Stimulated activated CD4-positive, alpha-beta T cell treated with anti-CD3 and anti-CD28 coated beads, Interleukin-4, amount 100 ng/mL, for 1 hour (primary cell): ENCODE measurements at regions not wholly inside any gene's neighbourhood (a gene's known extent, or its start where the extent isn't known, plus 50 kb on each side); places are given as distances from the start of the nearest gene placed in this dataset.

Experiments used
- DNase-seq: peaks from one replicate; pipeline ENCODE4 v3.0.0-alpha.2; 2020

DNA sequence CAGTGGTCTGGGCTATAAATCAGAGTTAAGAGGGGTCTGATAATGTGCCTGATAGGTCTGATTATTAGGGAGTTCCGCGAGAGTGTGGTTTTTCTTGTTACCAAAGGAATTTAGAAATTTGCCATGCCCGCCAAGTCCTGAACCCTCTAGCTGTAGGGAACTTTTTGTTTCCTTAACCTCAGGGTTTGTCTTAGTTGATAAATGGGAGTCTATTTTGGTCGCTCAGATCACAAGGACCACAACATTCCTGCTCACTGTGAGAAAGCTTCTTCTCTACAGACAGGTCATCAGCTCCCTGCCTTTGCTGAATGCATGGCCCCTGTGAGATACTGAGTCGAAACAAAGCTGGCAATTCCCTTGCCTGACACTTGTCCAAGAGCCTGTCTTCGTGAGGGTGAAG is 497.8 kb downstream of the HS3ST4 start:
- DNase-seq = no peak

DNA sequence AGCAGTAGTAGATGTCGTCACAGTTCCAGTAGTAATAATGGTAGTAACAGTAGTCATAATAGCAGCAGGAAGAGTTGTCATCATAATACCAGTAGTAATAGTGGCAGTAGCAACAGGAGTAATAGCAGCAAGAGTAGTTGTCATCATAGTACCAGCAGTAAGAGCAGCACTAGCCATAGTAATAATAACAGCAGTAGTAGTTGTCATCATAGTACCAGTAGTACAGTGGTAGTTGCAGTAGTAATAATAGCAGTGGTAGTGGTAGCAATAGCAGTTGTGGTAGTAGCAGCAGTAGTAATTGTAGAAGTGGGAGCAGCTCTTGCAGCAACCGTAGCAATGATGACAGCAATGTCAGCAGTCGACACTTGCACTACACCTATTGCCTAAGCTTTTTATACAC is 502.8 kb downstream of the HS3ST4 start:
- DNase-seq = no peak

DNA sequence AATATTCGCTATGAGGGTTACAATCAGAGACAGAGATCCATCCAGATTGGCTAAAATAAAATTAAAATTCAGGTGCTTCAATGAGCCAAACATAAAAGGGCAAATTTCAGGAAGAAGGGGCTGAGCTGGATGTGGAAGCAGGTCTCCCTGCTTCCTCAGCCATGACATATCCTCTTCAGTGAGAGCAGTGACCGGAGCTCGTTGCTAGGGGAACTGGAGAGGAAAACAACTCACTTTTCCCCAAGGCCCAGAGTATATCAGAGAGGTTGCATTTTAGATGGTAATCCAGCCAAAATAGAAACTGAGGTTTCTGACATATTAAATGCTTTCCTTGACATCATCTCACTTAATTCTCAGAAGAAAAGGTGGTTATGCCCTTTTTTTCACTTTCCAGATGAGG is 503.5 kb downstream of the HS3ST4 start:
- DNase-seq = no peak

DNA sequence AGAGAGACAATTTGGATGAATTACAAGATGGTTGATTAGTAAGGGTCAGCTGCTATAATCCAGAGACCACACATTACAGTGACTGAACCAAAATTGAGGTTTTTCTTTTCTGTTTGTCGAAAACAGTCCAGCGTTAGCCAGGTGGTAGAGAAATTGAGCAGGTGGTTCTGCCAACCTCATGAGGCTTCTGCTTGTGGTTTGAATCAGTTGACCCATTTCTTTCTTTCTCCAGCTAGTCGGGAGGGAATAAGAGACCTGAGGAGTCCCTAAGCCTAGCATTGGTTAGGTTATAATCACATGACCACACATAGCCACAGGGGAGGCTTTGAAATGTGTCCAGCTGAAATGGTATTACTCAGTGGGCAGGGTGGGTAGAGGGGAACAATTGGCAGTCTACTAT is 504.6 kb downstream of the HS3ST4 start:
- DNase-seq = no peak

DNA sequence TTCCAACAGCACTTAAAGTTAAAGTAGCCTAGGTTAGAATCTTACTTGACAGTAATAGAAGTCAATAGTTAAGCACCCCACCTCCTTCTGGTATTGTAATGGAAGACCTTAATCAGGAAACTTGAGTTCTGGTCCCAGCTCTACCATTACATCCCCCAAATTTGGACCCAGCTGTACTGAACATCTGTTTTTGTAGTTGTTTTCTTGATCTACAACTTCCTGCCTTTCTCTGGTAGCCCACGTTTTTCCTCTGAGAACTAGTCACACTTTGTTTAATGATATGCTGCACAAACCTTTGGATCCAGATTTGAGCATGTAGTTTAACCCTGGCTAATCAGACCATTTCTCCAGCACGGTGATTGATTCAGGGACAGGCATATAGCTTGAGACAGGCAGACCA is 505.0 kb downstream of the HS3ST4 start:
- DNase-seq = no peak

DNA sequence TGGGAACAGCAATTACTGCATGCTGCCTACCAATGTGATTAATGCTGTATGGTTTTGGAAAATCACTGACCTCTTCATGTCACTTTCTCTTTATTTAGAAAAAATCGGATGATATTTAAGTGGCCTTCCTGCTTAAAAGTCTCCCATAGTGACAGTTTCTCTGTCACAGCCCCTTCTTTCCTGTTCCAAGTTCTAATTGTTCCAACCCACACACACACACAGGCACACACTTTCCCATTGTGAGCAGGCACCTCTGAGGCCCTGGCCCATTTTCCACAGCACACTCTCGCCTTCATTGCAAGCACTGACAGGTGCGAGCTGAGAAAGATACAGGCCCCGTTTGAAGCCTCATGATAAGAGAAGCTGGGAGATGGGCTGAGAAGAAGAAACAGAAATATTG is 505.9 kb downstream of the HS3ST4 start:
- DNase-seq = no peak

DNA sequence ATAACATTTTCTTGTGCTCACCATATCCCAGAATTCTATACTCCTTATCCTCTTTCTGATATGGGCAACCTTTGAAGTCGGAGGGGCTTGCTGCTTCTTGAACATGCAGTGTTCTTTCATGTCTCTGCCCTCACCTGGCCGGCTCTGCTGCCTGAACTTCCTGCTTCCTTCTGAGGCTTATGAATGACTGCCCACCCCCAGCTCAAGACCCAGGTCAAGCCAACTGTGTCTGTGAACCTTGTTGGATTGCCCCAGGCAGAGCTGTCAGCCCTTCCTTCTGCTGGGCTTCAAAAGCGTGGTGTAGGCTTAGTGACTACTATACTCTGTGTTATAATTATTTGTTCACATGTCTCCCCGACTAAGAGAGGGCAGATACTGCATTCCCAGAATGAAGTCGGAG is 506.5 kb downstream of the HS3ST4 start:
- DNase-seq = no peak

DNA sequence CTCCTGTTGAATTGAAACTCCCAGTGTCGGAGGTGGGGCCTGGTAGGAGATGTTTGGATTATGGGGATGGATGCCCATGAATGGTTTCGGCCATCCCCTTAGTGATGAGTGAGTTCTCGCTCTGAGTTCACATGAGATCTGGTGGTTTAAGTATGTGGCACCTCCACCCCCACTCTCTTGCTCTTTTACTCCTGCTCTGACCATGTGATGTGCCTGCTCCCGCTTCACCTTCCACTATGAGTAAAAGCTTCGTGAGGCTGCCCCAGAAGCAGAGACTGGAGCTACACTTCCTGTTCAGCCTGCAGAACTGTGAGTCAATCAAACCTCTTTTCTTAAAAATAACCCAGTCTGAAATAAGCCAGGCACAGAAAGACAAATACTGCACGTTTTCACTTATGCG is 512.4 kb downstream of the HS3ST4 start:
- DNase-seq = no peak

DNA sequence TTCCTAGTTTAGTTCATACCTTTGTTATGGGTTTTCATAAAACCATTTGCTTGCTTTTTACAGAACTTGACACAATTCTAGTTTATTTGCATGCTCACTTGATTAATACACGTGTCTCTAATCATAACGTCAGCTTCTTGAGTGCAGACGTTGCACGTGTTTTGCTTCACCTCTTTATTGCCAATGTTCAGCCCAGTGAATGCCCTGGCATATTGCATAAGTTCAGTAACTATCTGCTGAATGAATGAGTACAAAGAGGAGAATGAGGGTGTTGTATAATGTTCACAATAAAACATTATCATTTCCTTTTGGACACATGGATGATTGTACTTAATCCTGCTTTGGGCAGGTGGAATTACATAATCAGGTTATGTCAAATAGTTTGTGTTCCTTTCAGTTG is 519.8 kb downstream of the HS3ST4 start:
- no peak for DNase-seq

DNA sequence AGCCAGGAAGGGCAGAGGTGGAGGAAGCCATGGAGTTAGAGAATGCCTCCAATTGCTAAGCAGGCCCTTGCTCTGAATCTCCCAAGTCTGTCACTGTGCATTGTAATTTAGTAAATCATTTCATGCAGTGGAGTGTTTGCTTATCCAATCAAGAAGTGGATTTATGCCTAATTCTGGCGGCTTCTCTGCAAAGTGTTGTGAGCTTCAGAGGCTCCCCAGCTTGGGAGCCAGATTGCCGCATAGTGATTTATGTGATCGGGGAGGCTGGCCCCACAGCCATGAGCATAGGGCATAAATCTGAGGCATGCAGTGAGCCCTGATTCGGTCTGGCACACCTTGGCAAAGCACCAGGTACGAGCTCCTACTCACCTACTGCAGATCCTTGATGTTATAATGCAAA is 520.8 kb downstream of the HS3ST4 start:
- no peak for DNase-seq

DNA sequence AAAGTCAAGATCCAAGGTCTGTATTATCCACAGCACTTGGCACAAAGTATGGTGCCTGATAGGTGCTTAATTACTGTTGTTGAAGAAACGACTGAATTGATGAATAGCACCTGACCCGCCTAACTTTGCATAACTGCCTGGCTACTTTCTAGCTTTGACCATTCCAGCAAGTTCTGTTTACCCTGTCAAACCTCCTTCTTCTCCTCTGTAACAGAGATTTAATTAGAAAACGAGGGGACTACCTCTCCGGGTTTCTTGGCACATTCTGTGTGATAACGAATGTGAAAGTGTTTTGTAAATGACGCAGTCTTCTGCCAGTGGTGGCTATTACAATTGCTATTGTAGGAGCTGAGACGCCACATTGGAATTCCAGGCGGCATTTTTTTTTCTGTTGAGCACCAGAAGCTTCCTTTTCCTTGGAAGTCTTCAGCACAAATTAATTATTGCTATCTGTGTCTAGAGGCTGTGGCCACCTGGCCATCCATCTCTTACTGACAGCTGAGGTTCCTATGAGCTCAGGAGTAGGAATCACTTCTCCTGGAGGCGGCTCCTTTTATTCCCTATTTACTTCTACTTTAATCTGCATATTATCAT is 522.9 kb downstream of the HS3ST4 start:
- DNase-seq = no peak

DNA sequence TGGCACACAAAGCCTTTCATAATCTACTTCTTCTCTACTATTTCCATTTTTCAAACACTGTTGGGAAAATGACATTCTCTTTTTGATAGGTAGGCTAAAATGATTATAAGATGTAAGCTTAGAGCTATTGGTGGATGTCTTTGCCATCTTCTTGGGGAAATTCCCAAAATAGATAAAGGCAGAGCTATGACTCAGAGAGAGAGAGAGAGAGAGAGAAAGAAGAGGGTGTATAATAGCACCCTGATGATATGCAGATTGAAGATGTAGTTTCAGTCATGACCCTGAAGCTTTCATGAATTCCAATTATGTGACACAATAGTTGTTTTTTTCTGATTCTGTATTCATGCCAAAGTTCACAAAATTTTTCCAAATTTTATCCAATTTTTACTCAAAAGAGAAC is 529.1 kb downstream of the HS3ST4 start:
- no peak for DNase-seq

DNA sequence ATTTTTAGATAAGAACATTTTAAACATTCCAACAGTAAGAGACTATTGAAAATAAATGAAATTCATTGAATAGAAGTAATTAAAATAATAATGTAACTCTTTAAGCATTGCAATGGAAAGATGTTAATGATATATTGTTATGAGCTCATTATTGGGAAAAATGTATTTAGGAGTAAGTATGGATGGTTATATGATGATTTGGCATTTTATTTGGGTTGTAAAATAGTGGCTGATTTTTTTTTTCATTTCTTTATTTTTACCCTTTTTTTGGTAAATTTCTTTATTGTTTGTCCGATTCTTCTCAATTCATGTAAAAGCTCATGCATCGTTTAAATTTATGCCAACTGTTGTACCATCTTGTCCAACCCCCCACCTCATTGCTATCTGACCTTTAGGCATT is 539.9 kb downstream of the HS3ST4 start:
- DNase-seq = no peak

DNA sequence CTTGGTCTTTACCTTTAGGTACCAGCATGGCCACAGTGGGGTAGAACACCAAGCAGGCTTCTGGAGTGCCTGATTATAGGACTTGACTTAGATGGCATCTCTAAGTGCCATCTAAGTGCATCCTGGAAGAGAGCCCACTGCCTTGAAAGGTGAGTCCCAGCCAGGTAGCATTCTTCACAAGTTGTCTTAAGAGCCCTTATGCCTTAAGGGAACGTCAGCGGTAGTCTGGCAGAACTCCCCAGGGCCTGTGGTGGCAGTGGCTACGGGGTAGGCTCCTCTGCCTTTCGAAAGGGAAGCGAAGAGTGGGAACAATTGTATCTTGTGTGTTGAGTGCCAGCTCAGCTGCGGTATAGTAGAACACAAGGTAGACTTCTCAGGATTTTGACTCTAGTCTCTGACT is 549.0 kb downstream of the HS3ST4 start:
- DNase-seq = no peak

DNA sequence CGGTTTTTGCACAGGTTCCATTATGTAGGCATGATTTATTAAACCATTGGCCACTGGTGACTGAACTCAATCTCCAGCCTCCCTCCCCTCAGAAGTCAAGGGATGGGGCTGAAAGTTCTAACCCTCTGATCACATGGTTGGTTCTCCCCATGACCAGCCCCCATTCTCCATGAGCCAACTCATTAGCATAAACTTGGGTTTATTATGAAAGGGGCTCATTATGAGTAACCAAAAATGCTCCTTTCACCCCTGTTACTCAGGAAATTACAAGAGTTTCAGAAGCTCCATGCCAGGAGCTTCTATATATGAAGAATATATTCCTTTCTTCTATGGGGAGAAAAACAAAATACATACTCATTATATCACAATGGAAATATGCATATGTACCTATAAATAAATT is 555.3 kb downstream of the HS3ST4 start:
- no peak for DNase-seq

DNA sequence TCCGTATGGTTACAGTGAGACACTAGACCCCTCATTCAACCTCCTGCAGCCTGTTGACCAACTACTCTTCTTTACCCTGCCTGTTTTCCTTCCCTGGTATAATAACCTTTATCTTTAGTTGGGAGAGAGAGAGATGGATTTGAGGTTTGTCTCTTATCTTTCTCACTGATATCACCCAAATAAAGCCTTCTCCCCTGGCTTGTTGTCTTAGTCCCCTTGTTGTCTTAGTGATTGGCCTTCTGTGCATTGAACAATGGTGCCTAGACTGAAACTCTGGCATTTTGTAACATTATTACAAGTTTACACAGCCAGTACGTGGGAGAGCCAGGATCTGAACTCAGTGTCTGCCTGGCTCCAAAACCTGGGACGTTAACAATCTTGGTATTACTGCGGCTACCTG is 560.8 kb downstream of the HS3ST4 start:
- no peak for DNase-seq

DNA sequence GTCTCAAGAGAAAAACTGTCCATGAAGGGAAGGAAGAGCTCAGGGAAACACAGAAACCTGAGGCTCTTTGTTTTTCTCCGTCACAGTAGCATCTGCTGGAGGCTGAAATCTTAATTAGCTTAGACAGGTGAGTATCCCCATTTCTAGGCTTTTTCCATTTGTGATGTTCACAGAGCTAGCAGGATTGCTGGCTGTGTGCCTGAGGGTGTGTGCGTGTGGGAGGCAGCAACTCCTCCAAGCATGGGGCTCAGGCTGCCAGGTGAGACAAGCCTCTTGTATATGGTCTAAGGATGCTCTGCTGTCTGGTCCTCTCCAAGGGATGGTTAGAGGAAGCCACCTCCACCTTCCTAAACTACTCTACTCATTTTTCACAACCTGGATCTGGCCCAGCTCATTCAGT is 569.9 kb downstream of the HS3ST4 start:
- no peak for DNase-seq

DNA sequence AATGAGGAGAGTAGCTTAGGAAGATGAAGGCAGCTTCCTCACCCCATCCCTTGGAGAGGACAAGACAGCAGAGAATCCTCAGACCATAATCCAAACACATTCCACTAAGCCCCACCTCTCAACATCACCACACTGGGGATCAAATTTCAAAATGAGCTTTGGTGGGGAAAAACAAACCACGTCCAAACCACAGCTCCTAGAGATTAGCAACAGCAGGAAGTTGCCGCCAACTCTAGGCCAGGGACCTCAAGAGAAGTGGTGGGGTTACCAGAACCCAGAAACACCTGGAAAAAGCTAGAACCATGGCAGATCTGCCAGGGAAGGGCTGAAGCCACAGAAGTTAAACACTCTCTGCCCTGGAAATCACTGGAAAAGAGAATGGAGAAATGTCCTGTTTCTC is 571.6 kb downstream of the HS3ST4 start:
- DNase-seq = no peak

DNA sequence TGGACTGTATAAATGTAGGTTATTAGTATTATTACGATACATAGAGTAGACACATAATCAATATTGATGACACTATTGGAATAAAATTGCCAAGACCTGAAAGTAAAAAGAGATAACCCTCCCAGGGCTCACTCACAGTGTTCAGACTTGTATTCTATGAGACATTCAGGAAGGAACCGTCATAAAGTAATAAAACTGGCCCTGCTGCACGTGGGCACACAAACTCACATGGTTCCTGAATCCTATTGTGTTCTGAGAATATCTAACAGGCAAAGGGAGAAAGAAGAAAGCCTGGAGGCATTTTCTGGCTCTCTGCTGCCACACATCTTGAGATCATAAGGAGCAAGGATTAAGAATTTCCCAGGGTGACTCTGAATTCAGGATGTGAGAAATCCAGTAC is 575.9 kb downstream of the HS3ST4 start:
- no peak for DNase-seq

DNA sequence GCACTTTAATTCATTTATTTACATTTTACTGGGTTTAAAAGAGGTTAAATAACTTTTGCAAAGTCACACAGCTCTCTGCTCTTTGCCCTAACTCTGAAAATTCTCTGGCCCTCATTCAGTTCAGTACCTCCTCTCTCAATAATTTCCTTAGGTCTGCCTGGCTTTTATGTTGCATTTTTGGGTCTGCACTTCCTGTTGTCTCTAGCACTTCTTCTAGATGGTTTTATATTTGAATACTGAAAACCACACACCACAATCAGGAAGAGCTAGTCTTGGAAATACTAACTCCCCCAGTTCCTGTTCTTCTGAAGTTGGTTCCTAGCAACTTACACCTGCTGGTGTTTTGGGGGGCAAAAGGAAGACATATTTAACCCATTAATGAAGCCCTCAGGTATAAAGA is 577.9 kb downstream of the HS3ST4 start:
- no peak for DNase-seq

DNA sequence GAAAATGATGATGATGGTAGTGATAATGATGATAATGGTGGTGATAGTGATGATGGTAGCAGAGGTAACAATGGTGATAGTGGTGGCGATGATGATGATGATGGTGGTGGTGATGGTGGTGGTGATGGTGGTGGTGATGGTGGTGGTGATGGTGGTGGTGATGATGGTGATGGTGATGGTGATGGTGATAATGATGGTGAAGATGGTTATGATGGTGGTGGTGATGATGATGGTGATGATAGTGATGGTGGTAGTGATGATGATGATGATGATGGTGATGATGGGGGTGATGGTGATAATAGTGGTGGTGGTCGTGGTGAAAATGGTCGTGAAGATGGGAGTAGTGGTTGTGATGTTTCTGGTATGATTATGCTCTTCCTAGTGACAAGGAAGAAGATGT is 581.8 kb downstream of the HS3ST4 start:
- no peak for DNase-seq

DNA sequence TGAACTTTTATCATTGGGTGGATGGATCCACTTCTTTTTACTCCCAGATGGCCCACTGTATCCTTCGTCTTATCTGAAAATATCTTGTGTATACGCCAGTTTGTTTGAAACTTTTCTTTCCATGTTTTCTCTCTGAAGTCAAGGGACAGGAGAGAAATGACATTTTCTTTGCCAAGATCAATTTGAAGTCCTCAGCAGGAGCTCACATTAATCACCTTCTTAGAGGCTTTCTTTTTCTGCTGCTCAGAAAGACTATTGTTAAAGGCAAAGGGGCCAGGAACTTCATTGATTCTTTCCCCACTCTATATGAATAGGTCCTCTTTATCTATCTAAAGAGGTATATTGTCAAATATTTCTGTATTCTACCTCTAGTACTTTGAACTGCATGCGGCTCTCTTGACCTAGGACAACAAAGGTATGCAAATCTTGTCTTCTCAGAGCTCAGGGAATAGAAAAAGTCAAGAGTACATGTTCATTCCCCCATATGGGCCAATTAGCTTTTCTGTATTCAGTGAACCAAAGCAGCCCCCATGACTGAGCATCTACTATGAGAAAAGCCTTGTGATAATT is 583.3 kb downstream of the HS3ST4 start:
- DNase-seq = no peak

DNA sequence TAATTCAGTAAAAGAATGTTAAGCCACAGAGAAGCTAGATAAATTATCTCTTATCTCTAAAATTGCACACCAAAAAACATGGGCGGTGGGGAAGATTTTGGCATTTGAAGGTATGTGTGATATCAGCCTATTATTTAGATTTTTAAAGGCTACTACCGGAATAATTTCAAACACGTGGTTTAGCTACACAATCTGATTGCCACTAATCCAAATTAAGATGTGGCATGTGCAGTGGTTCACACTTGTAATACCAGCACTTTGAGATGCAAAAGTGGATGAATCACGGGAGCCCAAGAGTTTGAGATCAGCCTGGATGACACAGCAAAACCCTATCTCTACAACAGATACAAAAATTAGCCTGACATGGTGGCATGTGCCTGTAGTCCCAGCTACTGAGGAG is 584.5 kb downstream of the HS3ST4 start:
- DNase-seq = no peak

DNA sequence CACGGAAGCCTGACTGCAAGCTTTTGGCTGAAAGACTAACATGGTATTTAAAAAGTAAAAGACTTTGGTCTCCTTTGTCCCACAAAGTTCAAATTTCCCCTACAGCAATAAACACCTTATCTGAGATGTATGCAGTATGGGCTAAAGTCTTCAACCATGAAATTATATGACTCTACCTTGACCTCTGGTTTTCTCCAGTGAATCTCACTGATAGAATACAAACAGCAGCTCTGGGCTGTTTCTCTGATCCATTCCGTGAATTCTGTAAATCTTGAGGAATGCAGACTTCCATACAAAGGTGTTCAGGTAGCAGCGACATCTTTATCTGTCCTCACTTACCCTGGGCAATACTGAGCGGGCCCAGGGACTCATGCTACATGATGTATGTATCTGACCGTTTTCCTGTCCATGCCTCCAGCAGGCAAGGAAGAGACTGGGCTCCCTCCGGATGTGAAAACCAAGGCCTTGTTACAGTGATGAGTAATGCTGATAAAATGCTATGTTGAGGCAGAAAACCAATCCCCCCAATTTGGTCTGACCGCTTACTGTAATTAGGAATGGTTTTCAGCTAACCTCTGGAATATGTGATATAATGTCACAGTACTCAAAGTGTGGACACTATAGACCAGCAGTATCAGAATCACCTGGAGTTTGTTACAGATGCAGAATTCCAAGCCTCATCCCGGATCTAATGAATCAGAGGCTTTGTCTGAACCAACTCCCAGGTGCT is 589.8 kb downstream of the HS3ST4 start:
- no peak for DNase-seq
